ENCODE measurements at regions not wholly inside any gene's neighbourhood (a gene's known extent, or its start where the extent isn't known, plus 50 kb on each side); places are given as distances from the start of the nearest gene placed in this dataset.
A peak's percentile ranks its signal among the peaks of the same experiment; 100 is the strongest.
"Not testable (repeated sequence)": the region's sequence is repeated elsewhere in the genome, so short reads cannot be mapped to it uniquely, and the experiment has no call there.

- FAIRE-seq, result no peak
These were observed 356.4 kb upstream of the ESRRG start for GRCh38 chr1:217079584-217079983.

- no peak for FAIRE-seq
These were observed 355.7 kb upstream of the ESRRG start for GRCh38 chr1:217078959-217079358.

- FAIRE-seq, result peak; percentile 60
These were observed 355.0 kb upstream of the ESRRG start for GRCh38 chr1:217078078-217078690.

GRCh38 chr1:217077426-217077825 lies 354.2 kb upstream of the ESRRG start:
- peak; percentile 55 for FAIRE-seq

GRCh38 chr1:217076902-217077301 lies 353.7 kb upstream of the ESRRG start:
- FAIRE-seq, result peak; percentile 95

GRCh38 chr1:217072926-217073325 lies 349.7 kb upstream of the ESRRG start:
- no peak for FAIRE-seq

GRCh38 chr1:217067642-217068041 lies 344.4 kb upstream of the ESRRG start:
- no peak for FAIRE-seq

- FAIRE-seq, result no peak
These were observed 343.6 kb upstream of the ESRRG start for GRCh38 chr1:217066794-217067193.

GRCh38 chr1:217063172-217063908 lies 340.1 kb upstream of the ESRRG start:
- FAIRE-seq, result no peak

- no peak for FAIRE-seq
These were observed 339.4 kb upstream of the ESRRG start for GRCh38 chr1:217062586-217062985.

- FAIRE-seq, result no peak
These were observed 336.2 kb upstream of the ESRRG start for GRCh38 chr1:217059401-217059800.

GRCh38 chr1:217053676-217054075 lies 330.4 kb upstream of the ESRRG start:
- no peak for FAIRE-seq

GRCh38 chr1:217052626-217053025 lies 329.4 kb upstream of the ESRRG start:
- FAIRE-seq, result no peak

GRCh38 chr1:217052196-217052595 lies 329.0 kb upstream of the ESRRG start:
- FAIRE-seq, result no peak

- no peak for FAIRE-seq
These were observed 326.5 kb upstream of the ESRRG start for GRCh38 chr1:217049721-217050120.

- FAIRE-seq, result no peak
These were observed 325.9 kb upstream of the ESRRG start for GRCh38 chr1:217049081-217049480.

GRCh38 chr1:217048104-217048707 lies 325.0 kb upstream of the ESRRG start:
- no peak for FAIRE-seq

- FAIRE-seq, result no peak
These were observed 317.7 kb upstream of the ESRRG start for GRCh38 chr1:217040711-217041455.

GRCh38 chr1:217039926-217040325 lies 316.7 kb upstream of the ESRRG start:
- FAIRE-seq, result no peak

- not testable (repeated sequence) for FAIRE-seq
These were observed 315.9 kb upstream of the ESRRG start for GRCh38 chr1:217039139-217039538.

GRCh38 chr1:217036757-217037156 lies 313.5 kb upstream of the ESRRG start:
- FAIRE-seq, result no peak

- FAIRE-seq, result no peak
These were observed 309.6 kb upstream of the ESRRG start for GRCh38 chr1:217032715-217033367.

Measured in islet of Langerhans (tissue), 1 donor.